Embryonic facial prominence (tissue), 1 donor: ENCODE measurements at regions not wholly inside any gene's neighbourhood (a gene's known extent, or its start where the extent isn't known, plus 50 kb on each side); places are given as distances from the start of the nearest gene placed in this dataset.

ENCODE experiments used
- DNase-seq: peaks from one replicate; pipeline ENCODE4 v3.0.0-alpha.2; 2016; ENCODE audit errors: extremely low spot score

- DNase-seq: no peak
Measured at GRCh38 chr18:67290421-67290820, 226.1 kb downstream of the DSEL start.

- no peak for DNase-seq
Measured at GRCh38 chr18:67285583-67285982, 230.9 kb downstream of the DSEL start.

DNA sequence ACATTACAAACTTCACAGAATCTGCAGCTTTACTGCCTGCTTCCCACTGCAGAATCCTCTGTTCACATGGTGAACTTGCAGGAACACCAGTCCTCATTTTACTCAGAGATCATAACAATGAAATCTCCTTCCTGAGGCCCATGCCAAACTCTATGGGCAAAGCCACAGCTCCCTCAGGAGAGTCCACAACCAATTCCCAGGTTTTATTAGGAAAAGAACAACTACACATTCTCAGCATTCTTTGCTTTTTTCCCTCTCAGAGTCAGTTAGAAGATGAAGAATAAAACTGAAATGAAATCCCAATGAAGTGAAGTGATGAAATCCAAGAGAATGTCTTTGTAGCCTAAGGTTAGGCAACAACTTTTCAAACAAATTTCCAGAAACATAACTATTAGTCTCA, 233.7 kb downstream of the DSEL start:
- no peak for DNase-seq

DNA sequence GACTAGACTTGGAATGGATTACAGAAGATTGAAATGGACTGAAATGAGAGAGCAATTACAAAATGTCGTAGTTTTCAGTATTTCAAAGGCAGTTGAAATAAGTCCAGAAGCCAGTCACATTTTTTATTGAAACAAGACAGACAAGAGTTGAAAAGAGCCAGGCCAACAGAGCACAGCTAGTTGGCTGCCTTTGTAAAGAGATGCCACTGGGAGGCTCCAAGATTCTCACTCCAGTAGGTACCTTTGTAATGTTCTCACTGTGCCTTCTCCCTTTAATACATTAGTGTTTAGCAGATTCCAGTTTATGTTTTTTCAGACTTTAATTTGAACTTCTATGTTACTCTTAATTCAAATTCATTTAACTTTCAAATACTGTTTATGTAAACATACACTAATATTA, 234.8 kb downstream of the DSEL start:
- no peak for DNase-seq

DNA sequence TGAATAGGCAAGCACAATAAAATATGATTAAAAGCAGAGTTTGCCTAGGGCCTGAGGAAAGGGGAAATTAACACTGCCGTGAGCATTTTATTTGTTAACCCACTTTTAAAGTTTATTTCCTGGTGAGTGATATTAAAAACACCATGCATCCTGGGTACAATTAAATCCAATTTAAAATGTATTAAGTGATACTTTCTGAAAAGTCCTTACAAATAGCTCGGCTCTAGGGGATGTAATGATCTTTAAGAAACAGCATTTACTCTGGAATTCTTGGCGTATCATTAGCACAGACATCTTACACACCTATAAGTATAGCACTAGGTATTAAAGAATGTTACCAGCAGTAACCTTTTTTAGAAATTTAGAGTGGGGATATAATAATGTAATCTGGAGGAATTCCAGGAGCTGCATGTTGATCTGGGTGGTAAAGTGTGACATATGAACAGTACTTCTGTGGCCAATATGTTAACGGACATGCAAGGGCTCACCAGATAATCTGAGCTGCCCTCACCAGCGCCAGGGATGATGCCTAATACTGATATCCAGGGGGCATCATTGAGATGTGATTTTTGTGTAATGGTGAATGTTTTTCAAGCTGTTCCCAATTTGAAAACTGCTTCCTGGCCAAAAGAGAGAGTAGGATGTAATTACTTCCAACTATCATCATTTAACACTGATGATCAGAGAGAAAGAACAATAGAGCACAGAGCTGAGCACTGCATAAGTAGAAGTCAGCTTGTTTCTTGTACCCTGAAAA, 235.9 kb downstream of the DSEL start:
- DNase-seq: no peak

- no peak for DNase-seq
Measured at GRCh38 chr18:67279988-67280387, 236.5 kb downstream of the DSEL start.

GRCh38 chr18:67278984-67279383, 237.5 kb downstream of the DSEL start:
- no peak for DNase-seq

- no peak for DNase-seq
Measured at GRCh38 chr18:67276638-67277037, 239.9 kb downstream of the DSEL start.

GRCh38 chr18:67273288-67273687, 243.2 kb downstream of the DSEL start:
- DNase-seq: no peak

DNA sequence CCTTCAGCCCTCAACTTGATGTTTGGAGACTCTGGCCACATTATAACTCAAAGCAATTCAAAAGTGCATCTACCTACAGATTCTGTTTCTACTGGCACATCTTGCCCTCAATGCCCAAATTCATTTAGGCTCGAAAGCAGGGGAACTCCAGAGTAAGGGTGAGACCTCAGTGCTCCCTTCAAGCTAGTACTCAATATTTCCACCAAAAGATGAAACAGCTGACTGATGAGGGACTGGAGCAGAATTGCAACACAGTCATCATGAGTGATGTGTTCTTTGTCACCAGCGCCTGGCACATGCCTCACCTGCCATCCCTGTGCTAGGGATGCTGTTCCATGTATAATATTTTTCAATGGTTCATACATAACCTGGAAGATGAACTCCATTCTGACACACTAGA, 247.3 kb downstream of the DSEL start:
- no peak for DNase-seq

DNA sequence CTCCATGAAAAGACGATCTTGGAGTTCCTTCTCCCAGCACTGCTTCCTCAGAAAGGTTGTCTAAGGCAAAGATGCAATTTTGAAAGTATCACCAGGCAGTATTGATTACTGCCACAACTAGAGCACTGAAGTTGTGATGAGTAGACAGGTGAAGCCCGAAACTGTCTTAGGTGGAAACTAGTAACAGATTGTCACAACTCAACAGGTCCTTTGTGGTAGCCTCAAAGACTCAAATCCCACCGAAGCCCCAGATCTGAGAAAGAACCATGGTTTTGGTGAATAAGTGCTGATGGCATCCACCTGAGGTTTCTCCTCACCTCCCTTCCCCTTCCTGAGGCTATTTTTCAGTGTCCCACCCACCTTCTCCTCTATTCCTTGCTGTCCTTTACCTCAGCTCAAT, 248.0 kb downstream of the DSEL start:
- DNase-seq: no peak

DNA sequence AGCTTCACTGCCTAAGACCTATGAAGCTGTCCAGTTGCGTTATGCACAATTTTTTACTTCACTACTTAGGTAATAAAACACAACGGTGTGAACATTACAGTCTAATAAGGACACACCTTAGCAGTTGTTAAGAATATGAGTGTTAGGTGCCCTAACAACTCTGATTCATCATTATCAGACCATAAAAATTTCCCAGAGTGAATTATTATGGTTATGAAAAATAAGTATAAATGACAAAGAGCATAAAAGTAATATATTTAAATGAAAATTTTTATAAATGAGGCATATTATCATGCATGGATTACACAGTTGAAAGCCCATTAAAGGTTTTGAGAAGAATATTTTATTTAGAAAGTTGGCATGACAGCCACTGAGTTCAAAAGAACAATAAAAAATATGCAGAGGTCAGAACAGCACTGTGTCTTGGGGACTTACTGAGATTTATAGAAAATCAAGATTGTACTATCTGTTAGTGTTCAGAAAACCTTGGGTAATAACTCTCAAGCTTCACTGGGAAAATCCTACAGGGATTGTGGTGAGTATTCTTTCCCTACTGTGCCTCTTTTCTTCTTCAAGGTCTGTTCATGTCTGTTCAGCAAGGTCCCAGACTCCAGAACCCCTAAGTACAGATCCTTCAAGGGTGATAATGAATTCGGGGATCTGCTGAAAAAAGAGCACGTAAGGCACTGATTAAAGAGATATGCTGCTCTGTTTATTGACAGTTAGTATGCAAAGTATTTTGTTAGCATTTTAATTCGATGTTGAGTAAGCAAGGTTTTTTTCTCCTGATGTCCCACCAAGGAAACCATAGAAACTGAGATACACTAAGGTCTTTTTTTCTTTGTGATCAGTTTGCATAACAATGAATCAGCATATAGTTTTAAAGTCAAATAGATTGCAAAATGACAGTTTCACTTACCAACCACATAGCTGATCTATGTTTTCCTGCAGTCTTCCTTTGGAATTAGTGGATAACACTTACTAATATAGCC, 250.0 kb downstream of the DSEL start:
- DNase-seq: no peak

DNA sequence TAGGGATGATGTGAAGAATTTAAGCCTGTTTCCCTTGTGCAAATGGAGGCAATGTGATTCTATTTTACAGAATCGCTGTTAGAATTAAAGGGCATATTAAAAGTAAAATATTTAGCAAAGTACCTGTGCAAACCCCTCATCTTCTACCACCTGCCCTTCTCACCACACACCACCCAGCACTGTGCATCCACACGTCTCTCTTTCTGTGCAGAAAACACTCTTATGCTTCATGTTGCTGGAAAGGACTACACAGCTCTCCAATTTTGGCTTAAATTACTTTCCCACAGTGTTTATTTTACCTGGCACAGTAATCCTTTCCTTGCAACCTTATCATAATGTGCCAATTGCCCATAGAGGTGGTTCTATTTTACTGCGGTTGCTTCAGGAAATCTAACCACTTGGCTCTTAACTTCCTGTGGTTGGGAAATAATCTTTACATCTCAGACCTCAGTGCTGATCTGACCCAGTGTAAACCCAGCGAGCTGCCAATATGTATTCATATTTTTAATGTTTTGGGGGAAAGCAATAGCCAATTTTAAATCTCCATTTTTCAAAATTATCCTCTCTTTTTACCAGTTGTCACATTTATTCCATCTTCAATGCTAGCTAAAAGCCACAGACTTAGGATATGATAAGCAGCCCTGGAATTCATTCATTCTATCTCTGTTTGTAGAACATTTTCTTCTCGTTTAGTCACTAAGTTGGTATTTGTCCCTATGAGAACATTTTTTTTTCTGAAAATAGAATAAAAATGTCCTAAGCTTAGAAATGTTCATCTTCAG, 250.9 kb downstream of the DSEL start:
- DNase-seq: no peak

DNA sequence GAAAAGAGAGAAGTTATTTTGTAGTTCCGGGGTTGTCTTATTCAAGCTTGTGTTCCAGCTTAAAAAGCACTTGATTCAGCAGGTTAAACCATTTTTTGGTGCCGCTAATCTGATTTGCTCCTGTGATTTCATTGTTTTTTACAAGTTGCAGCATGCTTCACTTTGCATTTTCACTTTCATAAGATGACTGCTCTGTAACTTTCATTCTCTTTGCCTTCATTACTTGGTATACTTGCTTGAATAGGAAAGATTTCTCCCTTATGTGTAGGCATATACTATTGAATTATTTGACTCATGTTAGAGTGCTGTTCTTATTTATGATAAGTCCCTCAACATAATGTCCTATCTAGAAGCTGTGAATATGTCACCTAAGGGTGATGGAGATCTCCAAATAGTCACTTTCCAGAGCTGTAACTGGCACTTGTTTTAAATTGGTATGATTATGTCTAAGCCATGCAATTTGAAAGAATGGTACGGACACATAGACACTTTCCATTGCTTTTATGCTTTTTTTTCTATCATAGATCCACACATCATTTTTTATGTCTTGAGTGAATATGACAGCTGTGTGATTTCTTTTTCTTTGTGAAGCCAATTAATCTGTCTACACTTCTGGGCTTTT, 254.5 kb downstream of the DSEL start:
- no peak for DNase-seq

- DNase-seq: no peak
Measured at GRCh38 chr18:67260841-67261240, 255.7 kb downstream of the DSEL start.

DNA sequence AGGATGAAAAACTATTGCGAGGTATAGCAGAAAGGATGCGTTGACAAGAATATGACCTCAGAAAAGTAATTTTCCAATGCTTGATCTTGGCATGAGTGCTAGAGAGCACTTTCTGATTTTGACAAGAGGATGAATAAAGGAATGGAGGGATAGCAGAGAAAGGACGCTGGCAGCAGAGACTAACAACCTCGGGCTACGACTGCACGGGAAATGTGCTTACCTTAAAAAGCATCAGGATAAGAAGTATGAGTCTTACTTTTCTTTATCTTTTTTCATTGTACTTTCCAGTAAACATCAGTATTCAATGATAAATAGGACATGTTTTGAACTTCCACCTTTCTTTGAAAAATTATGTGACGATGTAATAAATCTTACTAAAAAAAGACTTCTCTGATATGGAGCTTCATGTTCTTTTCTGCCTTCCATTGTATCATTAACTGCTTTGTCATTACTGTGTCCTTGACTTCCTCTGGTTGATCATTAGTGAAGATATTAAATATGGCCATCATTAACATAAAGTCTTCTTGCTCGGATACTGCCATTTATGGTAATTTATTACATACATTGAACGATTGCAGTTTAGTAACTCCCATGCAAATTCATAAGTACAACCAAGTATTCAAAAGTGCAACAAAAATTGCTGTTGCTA, 265.6 kb downstream of the DSEL start:
- DNase-seq: no peak

- no peak for DNase-seq
Measured at GRCh38 chr18:67243799-67244587, 272.5 kb downstream of the DSEL start.

- no peak for DNase-seq
Measured at GRCh38 chr18:67242001-67242400, 274.5 kb downstream of the DSEL start.

DNA sequence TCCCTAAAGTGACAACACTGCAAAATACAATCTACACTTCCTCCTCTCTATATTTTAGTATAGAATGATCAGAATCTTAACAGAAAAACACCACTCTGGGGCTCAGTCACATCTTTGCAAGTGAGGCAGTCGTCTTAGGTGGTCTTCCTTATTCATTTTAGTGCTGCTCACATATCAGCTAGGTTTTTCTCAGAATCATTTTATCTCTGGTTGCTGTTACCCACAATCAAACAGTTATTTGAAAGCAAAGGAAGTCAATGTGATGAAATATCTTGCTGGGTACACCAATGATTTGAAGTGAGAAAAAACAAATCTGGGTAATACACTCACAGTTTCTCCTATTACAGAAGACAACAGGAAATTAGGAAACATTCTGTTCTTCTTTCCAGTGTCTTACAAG, 275.2 kb downstream of the DSEL start:
- no peak for DNase-seq

- no peak for DNase-seq
Measured at GRCh38 chr18:67239826-67240225, 276.7 kb downstream of the DSEL start.
